Neuronal stem cell (in vitro differentiated cells): ENCODE measurements at regions not wholly inside any gene's neighbourhood (a gene's known extent, or its start where the extent isn't known, plus 50 kb on each side); places are given as distances from the start of the nearest gene placed in this dataset.

Source experiments
- DNase-seq: peaks from one replicate; pipeline ENCODE4 v3.0.0-alpha.2; 2013; ENCODE audit warnings: low spot score
- H2AFZ ChIP-seq: one replicate; pipeline ENCODE4 v1.6.1; 2013; ENCODE audit warnings: mild to moderate bottlenecking, low read length, inconsistent platforms
- H2AK5ac ChIP-seq: 2 replicates; pipeline ENCODE4 v1.6.1; 2013; ENCODE audit warnings: low read depth, mild to moderate bottlenecking, inconsistent platforms, low read length, moderate library complexity, mixed read lengths
- H2BK120ac ChIP-seq: 2 replicates; pipeline ENCODE4 v1.6.1; 2013; ENCODE audit warnings: low read depth, mild to moderate bottlenecking, inconsistent platforms, low read length, moderate library complexity, mixed read lengths
- H2BK12ac ChIP-seq: one replicate; pipeline ENCODE4 v1.6.1; 2013; ENCODE audit warnings: low read length, inconsistent platforms
- H2BK15ac ChIP-seq: 2 replicates; pipeline ENCODE4 v1.6.1; 2013; ENCODE audit warnings: mild to moderate bottlenecking, low read length, inconsistent platforms, mixed read lengths
- H2BK5ac ChIP-seq: one replicate; pipeline ENCODE4 v1.6.1; 2013; ENCODE audit warnings: inconsistent platforms, mild to moderate bottlenecking, low read length, moderate library complexity
- H3K14ac ChIP-seq: one replicate; pipeline ENCODE4 v1.6.1; 2013; ENCODE audit warnings: low read length, inconsistent platforms
- H3K18ac ChIP-seq: 2 replicates; pipeline ENCODE4 v1.6.1; 2013; ENCODE audit warnings: low read length, inconsistent platforms
- H3K23ac ChIP-seq: 2 replicates; pipeline ENCODE4 v1.6.1; 2013; ENCODE audit warnings: low read depth, mild to moderate bottlenecking, mixed read lengths, low read length, inconsistent platforms; ENCODE audit not compliant: poor library complexity
- H3K27ac ChIP-seq: replicated peaks from 3 replicates; pipeline ENCODE4 v1.5.1; 2013; ENCODE audit warnings: low read length, inconsistent platforms
- H3K27me3 ChIP-seq, 3 experiments: 2 replicates each; pipeline ENCODE4 v1.6.1; 2013; ENCODE audit warnings: low read length in 3 of 3, mild to moderate bottlenecking in 2 of 3, inconsistent platforms in 1 of 3, low read depth in 1 of 3, mixed read lengths in 1 of 3, moderate library complexity in 1 of 3; ENCODE audit not compliant: control insufficient read depth in 3 of 3, insufficient read depth in 3 of 3
- H3K36me3 ChIP-seq, 2 donors: replicated peaks in 1 of 2; 2 replicates each; pipeline ENCODE4 v1.6.1; 2013; ENCODE audit warnings: low read length in 2 of 2; ENCODE audit not compliant: control insufficient read depth in 2 of 2, insufficient read depth in 2 of 2
- H3K4ac ChIP-seq: 2 replicates; pipeline ENCODE4 v1.6.1; 2013; ENCODE audit warnings: inconsistent platforms, mild to moderate bottlenecking, low read length, moderate library complexity
- H3K4me1 ChIP-seq, 2 donors: 1 replicate in 1 of 2; 2 replicates in 1 of 2; pipeline ENCODE4 v1.6.1; 2013; ENCODE audit warnings: low read length in 2 of 2, low read depth in 1 of 2; ENCODE audit not compliant: control insufficient read depth in 2 of 2, insufficient read depth in 1 of 2
- H3K4me2 ChIP-seq: one replicate; pipeline ENCODE4 v1.6.1; 2013; ENCODE audit warnings: mild to moderate bottlenecking, low read length, inconsistent platforms; ENCODE audit not compliant: insufficient read depth, poor library complexity, severe bottlenecking
- H3K4me3 ChIP-seq, 2 donors: 2 replicates each; pipeline ENCODE4 v1.5.1; 2013; ENCODE audit warnings: low read length in 2 of 2, mild to moderate bottlenecking in 2 of 2, inconsistent platforms in 1 of 2, moderate library complexity in 1 of 2
- H3K79me1 ChIP-seq: one replicate; pipeline ENCODE4 v1.6.1; 2013; ENCODE audit warnings: low read depth, mild to moderate bottlenecking, inconsistent platforms, low read length, moderate library complexity
- H3K9ac ChIP-seq: one replicate; pipeline ENCODE4 v1.6.1; 2013; ENCODE audit warnings: mild to moderate bottlenecking, low read depth, low read length, inconsistent platforms; ENCODE audit not compliant: poor library complexity
- H3K9me3 ChIP-seq, 2 donors: replicated peaks in 1 of 2; 2 replicates each; pipeline versions ENCODE3 to v1.6.1; 2013; ENCODE audit warnings: low read length in 2 of 2, mild to moderate bottlenecking in 2 of 2, inconsistent platforms in 1 of 2, low read depth in 1 of 2, mixed read lengths in 1 of 2, moderate library complexity in 1 of 2; ENCODE audit not compliant: control insufficient read depth in 2 of 2, insufficient read depth in 1 of 2
- H4K8ac ChIP-seq: one replicate; pipeline ENCODE4 v1.6.1; 2013; ENCODE audit warnings: low read depth, mild to moderate bottlenecking, inconsistent platforms, low read length, moderate library complexity
- H4K91ac ChIP-seq: one replicate; pipeline ENCODE4 v1.6.1; 2013; ENCODE audit warnings: low read length, low read depth, mild to moderate bottlenecking, inconsistent platforms; ENCODE audit not compliant: poor library complexity
- WGBS, 2 donors: extraction: QIAGEN DNeasy Blood & Tissue Kit; methylation state at CpG; one replicate each; pipeline ENCODE4 v1.1.7; 2013; ENCODE audit warnings: missing lambda C conversion rate in 2 of 2, mixed read lengths in 1 of 2; ENCODE audit not compliant: insufficient read length in 2 of 2, insufficient replicate concordance in 1 of 2; ENCODE audit errors: extremely low coverage in 2 of 2; 5-methylcytosine and 5-hydroxymethylcytosine counted together

DNA sequence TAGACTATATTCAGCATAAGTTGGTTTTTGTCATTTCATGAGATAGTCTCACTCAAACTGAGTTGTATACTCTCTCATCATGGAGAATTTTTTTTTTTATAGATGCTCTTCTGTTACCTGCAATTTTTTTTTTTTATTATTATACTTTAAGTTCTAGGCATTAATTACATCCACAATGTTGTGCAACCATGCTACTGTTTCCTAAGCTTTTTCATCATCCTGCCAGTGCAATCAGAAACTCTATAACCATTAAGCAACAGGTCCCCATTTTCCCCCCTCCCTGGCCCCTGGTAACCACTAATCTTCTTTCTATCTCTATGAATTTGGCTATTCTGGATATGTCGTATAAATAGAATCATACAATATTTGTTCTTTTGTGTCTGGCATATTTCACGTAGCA lies 321.6 kb downstream of the STIM2 start:
- Histone ChIP-seq H3K36me3 (no peaks in the 10 kb centered on the region), H3K4me3 (no peak overlapping the region), H4K91ac (no peak overlapping the region), H2BK15ac (no peak overlapping the region), H3K14ac (no peak overlapping the region), H2AK5ac (no peak overlapping the region), H3K27me3 (no peaks in the 10 kb centered on the region), H3K27ac (no peak overlapping the region), H2BK120ac (no peak overlapping the region), H3K79me1 (no peaks in the 10 kb centered on the region), H3K18ac (no peak overlapping the region), H3K4me1 (no peaks in the 10 kb centered on the region), H3K9me3 (no peaks in the 10 kb centered on the region), H4K8ac (no peak overlapping the region), H3K23ac (no peak overlapping the region), H3K4ac (no peak overlapping the region), H3K4me2 (no peak overlapping the region), H2AFZ (no peak overlapping the region), H3K9ac (no peak overlapping the region), H2BK12ac (no peak overlapping the region), H2BK5ac (no peak overlapping the region)
- DNase-seq: no peak
- WGBS, 2 donors: no CpG with 5 or more reads among the region's 2 CpGs

DNA sequence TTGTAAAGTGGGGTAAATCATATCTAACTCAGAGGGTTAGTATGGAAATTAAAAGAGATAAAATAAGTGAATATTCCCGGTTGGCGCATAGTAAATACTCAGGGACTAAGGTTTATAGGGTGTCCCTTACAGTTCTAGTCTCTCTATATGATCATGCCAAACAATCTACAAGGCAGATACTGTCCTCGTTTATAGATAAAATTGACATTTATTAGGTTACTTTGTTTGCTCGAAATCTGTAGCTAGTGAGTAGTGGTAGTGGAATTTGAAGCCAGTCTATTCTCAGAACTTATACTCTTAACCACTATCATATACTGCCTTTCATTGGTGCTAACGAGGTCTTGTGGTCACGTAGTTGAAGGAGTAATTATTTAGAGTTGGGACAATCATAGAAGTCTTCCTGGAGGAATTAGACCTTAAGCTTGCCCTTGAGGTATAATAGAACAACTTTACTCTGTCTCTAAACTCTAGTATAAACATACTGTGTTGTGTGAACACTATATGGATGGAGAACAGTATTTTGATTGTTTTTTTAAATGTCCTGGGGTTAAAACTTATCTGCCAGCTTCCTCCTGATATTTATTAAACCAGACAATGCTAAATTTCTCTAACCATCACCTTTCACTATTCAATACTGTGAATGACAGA lies 324.0 kb downstream of the STIM2 start:
- H3K27me3 ChIP-seq: no peaks in the 10 kb centered on the region
- H3K4ac ChIP-seq: no peak overlapping the region
- H3K27ac ChIP-seq: no peak overlapping the region
- no peak overlapping the region for H2BK12ac ChIP-seq
- no peak overlapping the region for H2AFZ ChIP-seq
- H3K79me1 ChIP-seq: no peaks in the 10 kb centered on the region
- H3K9ac ChIP-seq: no peak overlapping the region
- no peaks in the 10 kb centered on the region for H3K36me3 ChIP-seq
- no peak overlapping the region for H2BK5ac ChIP-seq
- H3K23ac ChIP-seq: no peak overlapping the region
- H3K4me1 ChIP-seq: no peaks in the 10 kb centered on the region
- no peak overlapping the region for H3K18ac ChIP-seq
- H4K8ac ChIP-seq: no peak overlapping the region
- no peaks in the 10 kb centered on the region for H3K9me3 ChIP-seq
- no peak overlapping the region for H3K4me3 ChIP-seq
- H2AK5ac ChIP-seq: no peak overlapping the region
- no peak overlapping the region for H2BK15ac ChIP-seq
- no peak overlapping the region for H3K14ac ChIP-seq
- no peak overlapping the region for H2BK120ac ChIP-seq
- H4K91ac ChIP-seq: no peak overlapping the region
- WGBS, 2 donors: no CpG with 5 or more reads among the region's 6 CpGs
- H3K4me2 ChIP-seq: no peak overlapping the region
- no peak for DNase-seq

DNA sequence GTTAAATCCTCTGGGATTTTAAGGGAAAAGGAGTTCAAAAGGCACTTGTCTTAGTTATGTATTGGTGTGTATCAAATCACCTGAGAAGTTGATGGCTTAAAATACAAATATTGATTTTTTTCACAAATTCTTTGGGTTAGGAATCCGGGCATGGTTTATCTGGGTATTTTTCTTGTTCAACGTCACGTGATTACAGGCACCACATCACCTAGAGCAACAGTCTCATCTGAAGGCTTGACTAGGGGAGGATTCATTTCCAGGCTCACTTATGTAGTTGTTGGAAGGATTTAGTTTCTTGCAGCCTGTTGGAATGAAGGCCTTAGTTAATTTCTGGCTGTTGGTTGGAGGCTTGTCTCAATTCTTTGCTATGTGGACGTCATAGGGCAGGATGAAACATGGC lies 326.1 kb downstream of the STIM2 start:
- Histone ChIP-seq H3K27me3 (no peaks in the 10 kb centered on the region), H3K18ac (no peak overlapping the region), H4K91ac (no peak overlapping the region), H3K4ac (no peak overlapping the region), H3K9ac (no peak overlapping the region), H2AK5ac (no peak overlapping the region), H3K23ac (no peak overlapping the region), H3K4me3 (no peak overlapping the region), H3K36me3 (no peaks in the 10 kb centered on the region), H4K8ac (no peak overlapping the region), H3K79me1 (no peaks in the 10 kb centered on the region), H2AFZ (no peak overlapping the region), H2BK120ac (no peak overlapping the region), H3K27ac (no peak overlapping the region), H3K9me3 (no peaks in the 10 kb centered on the region), H2BK15ac (no peak overlapping the region), H3K4me2 (no peak overlapping the region), H2BK5ac (no peak overlapping the region), H3K4me1 (no peaks in the 10 kb centered on the region), H2BK12ac (no peak overlapping the region), H3K14ac (no peak overlapping the region)
- WGBS, 2 donors: no CpG with 5 or more reads among the region's 4 CpGs
- DNase-seq: no peak

DNA sequence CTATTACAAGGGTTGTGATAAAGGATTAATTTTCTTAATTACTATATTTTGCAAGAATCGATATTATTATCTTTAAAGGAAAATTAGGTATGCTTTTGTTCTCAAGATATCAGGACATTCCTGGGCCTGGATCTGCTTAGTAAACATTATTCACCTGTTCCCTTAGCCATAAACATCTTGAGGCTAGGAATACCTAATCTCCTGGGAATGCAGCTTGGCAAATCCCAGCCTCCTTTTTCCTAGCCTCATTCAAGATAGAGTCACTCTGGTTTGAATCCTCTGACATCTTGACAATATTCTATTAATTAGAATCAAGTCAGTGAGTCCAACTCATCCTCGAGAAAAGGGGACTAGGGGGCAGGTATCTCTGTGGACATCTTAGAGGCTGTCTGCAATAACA lies 327.1 kb downstream of the STIM2 start:
- H4K8ac ChIP-seq: no peak overlapping the region
- DNase-seq: no peak

More for the DNA sequence above, 327.1 kb downstream of the STIM2 start:
- no CpG with 5 or more reads among the region's 2 CpGs for WGBS, 2 donors
- Histone ChIP-seq H2AFZ (no peak overlapping the region), H3K4ac (no peak overlapping the region), H2BK12ac (no peak overlapping the region), H3K18ac (no peak overlapping the region), H3K9me3 (no peaks in the 10 kb centered on the region), H3K27me3 (no peaks in the 10 kb centered on the region), H2BK120ac (no peak overlapping the region), H3K79me1 (no peaks in the 10 kb centered on the region), H3K23ac (no peak overlapping the region), H3K4me3 (no peak overlapping the region), H4K91ac (no peak overlapping the region), H3K4me1 (no peaks in the 10 kb centered on the region), H3K14ac (no peak overlapping the region), H3K9ac (no peak overlapping the region), H3K36me3 (no peaks in the 10 kb centered on the region), H3K4me2 (no peak overlapping the region), H2BK5ac (no peak overlapping the region), H2BK15ac (no peak overlapping the region), H2AK5ac (no peak overlapping the region), H3K27ac (no peak overlapping the region)
